Neural cell (in vitro differentiated cells): ENCODE measurements at regions not wholly inside any gene's neighbourhood (a gene's known extent, or its start where the extent isn't known, plus 50 kb on each side); places are given as distances from the start of the nearest gene placed in this dataset.

Experiments used
- H2AFZ ChIP-seq: fragments of 200-600, 300-800 bp; sonication (generic), shearing (Covaris generic); 2 replicates; pipeline ENCODE4 v1.6.0; 2014; ENCODE audit warnings: low read depth, mild to moderate bottlenecking, antibody characterized with exemption, low read length, moderate library complexity
- H3F3A ChIP-seq: fragments of 200-600 bp; shearing (Covaris generic); 2 replicates; pipeline ENCODE4 v1.6.1; 2016; ENCODE audit warnings: mild to moderate bottlenecking, moderate library complexity, mixed read lengths, antibody characterized with exemption, low read length; ENCODE audit not compliant: insufficient read depth, poor library complexity, severe bottlenecking
- H3K27ac ChIP-seq: fragments of 200-600, 300-800 bp; sonication (generic), shearing (Covaris generic); 2 replicates; pipeline ENCODE4 v1.5.1; 2014; ENCODE audit warnings: mild to moderate bottlenecking, low read length, moderate library complexity
- H3K27me3 ChIP-seq: fragments of 300-800, 200-600 bp; sonication (generic), shearing (Covaris generic); 2 replicates; pipeline ENCODE4 v1.6.0; 2014; ENCODE audit warnings: mild to moderate bottlenecking, low read depth, low read length, moderate library complexity; ENCODE audit not compliant: insufficient read depth
- H3K36me3 ChIP-seq: fragments of 300-800, 200-600 bp; sonication (generic), shearing (Covaris generic); 2 replicates; pipeline ENCODE4 v1.5.1; 2014; ENCODE audit warnings: mild to moderate bottlenecking, antibody characterized with exemption, low read length, moderate library complexity; ENCODE audit not compliant: insufficient read depth
- H3K4me2 ChIP-seq: fragments of 300-800, 200-600 bp; sonication (generic), shearing (Covaris generic); 2 replicates; pipeline ENCODE4 v1.6.0; 2014; ENCODE audit warnings: mild to moderate bottlenecking, low read length
- H3K4me3 ChIP-seq: fragments of 300-800, 200-600 bp; sonication (generic), shearing (Covaris generic); 2 replicates; pipeline ENCODE4 v1.5.1; 2014; ENCODE audit warnings: mild to moderate bottlenecking, low read length, moderate library complexity
- H3K79me2 ChIP-seq: fragments of 200-600 bp; shearing (Covaris generic); replicated peaks from 2 replicates; pipeline ENCODE4 v1.6.0; 2014; ENCODE audit warnings: mild to moderate bottlenecking, low read length, moderate library complexity; ENCODE audit not compliant: insufficient read depth
- H3K9ac ChIP-seq: fragments of 300-800, 200-600 bp; sonication (generic), shearing (Covaris generic); 2 replicates; pipeline ENCODE4 v1.6.1; 2016; ENCODE audit warnings: mild to moderate bottlenecking, low read length, mixed read lengths
- H3K9me2 ChIP-seq: fragments of 200-600 bp; shearing (Covaris generic); 2 replicates; pipeline ENCODE4 v1.6.1; 2016; ENCODE audit warnings: mild to moderate bottlenecking, low read length, mixed read lengths; ENCODE audit not compliant: insufficient read depth
- H3K9me3 ChIP-seq: fragments of 200-600, 300-800 bp; sonication (generic), shearing (Covaris generic); 2 replicates; pipeline ENCODE4 v1.6.1; 2016; ENCODE audit warnings: mild to moderate bottlenecking, mixed run types, low read length, moderate library complexity, mixed read lengths
- H4K20me1 ChIP-seq: fragments of 200-600 bp; shearing (Covaris generic); 2 replicates; pipeline ENCODE4 v1.6.1; 2016; ENCODE audit warnings: mild to moderate bottlenecking, mixed run types; ENCODE audit not compliant: insufficient read depth
- EP300 ChIP-seq: fragments of 450-650 bp; conservative IDR thresholded peaks from 2 replicates; pipeline ENCODE4 v1.6.1; 2014; ENCODE audit warnings: antibody characterized with exemption, mild to moderate bottlenecking, moderate library complexity; ENCODE audit not compliant: poor library complexity, severe bottlenecking
- EZH2 ChIP-seq: fragments of 200-600, 300-800 bp; shearing (Covaris generic), sonication (generic); IDR thresholded peaks from 2 replicates; pipeline ENCODE4 v1.6.1; 2014; ENCODE audit warnings: antibody characterized with exemption, low read length, borderline replicate concordance, mild to moderate bottlenecking; ENCODE audit not compliant: insufficient read depth, poor library complexity, severe bottlenecking
- MXI1 ChIP-seq: fragments of 450-650 bp; conservative IDR thresholded peaks from 2 replicates; pipeline ENCODE4 v1.6.1; 2014; ENCODE audit warnings: antibody characterized with exemption, mild to moderate bottlenecking; ENCODE audit not compliant: poor library complexity, severe bottlenecking
- POLR2AphosphoS5 ChIP-seq: IDR thresholded peaks from 2 replicates; pipeline ENCODE4 v1.6.1; 2012
- RAD21 ChIP-seq: fragments of 450-650 bp; conservative IDR thresholded peaks from 2 replicates; pipeline ENCODE4 v1.6.1; 2014; ENCODE audit warnings: antibody characterized with exemption, mild to moderate bottlenecking, moderate library complexity
- REST ChIP-seq: IDR thresholded peaks from 2 replicates; pipeline ENCODE4 v1.6.1; 2012; ENCODE audit warnings: borderline replicate concordance
- SMC3 ChIP-seq: fragments of 450-650 bp; conservative IDR thresholded peaks from 2 replicates; pipeline ENCODE4 v1.6.1; 2014; ENCODE audit warnings: antibody characterized with exemption, mild to moderate bottlenecking, moderate library complexity; ENCODE audit not compliant: poor library complexity
- TAF1 ChIP-seq: IDR thresholded peaks from 2 replicates; pipeline ENCODE4 v1.6.1; 2012; ENCODE audit warnings: low read depth
- TF ChIP-seq, protein P1 (sequence below): fragments of 450-650 bp; IDR thresholded peaks from 2 replicates; pipeline ENCODE4 v1.5.1; 2014; ENCODE audit warnings: antibody characterized with exemption, mild to moderate bottlenecking, moderate library complexity; ENCODE audit not compliant: poor library complexity, severe bottlenecking

GRCh38 chr9:38185647-38186403 lies 116.8 kb upstream of the SHB start:
- H3K27ac ChIP-seq = no peak overlapping the region
- no peaks in the 10 kb centered on the region for H4K20me1 ChIP-seq
- H3F3A ChIP-seq = no peaks in the 10 kb centered on the region
- H2AFZ ChIP-seq = no peak overlapping the region
- H3K4me3 ChIP-seq = no peak overlapping the region
- no peaks in the 10 kb centered on the region for H3K9me3 ChIP-seq
- H3K79me2 ChIP-seq = no peaks in the 10 kb centered on the region
- H3K4me2 ChIP-seq = no peak overlapping the region
- H3K27me3 ChIP-seq = no peaks in the 10 kb centered on the region
- H3K36me3 ChIP-seq = no peaks in the 10 kb centered on the region
- no peaks in the 10 kb centered on the region for H3K9me2 ChIP-seq
- H3K9ac ChIP-seq = no peak overlapping the region
- TF ChIP-seq REST = no peak
- TF ChIP-seq TAF1 = no peak

- Histone ChIP-seq H3F3A (no peaks in the 10 kb centered on the region), H3K9ac (no peak overlapping the region), H2AFZ (no peak overlapping the region), H3K4me3 (no peak overlapping the region), H3K9me2 (no peaks in the 10 kb centered on the region), H3K4me2 (no peak overlapping the region), H3K36me3 (no peaks in the 10 kb centered on the region), H3K79me2 (no peaks in the 10 kb centered on the region), H3K27me3 (no peaks in the 10 kb centered on the region), H4K20me1 (no peaks in the 10 kb centered on the region), H3K27ac (no peak overlapping the region), H3K9me3 (no peaks in the 10 kb centered on the region)
- TF ChIP-seq EP300 = no peak
- no peak for TF ChIP-seq EZH2
- TF ChIP-seq, protein P1, sequence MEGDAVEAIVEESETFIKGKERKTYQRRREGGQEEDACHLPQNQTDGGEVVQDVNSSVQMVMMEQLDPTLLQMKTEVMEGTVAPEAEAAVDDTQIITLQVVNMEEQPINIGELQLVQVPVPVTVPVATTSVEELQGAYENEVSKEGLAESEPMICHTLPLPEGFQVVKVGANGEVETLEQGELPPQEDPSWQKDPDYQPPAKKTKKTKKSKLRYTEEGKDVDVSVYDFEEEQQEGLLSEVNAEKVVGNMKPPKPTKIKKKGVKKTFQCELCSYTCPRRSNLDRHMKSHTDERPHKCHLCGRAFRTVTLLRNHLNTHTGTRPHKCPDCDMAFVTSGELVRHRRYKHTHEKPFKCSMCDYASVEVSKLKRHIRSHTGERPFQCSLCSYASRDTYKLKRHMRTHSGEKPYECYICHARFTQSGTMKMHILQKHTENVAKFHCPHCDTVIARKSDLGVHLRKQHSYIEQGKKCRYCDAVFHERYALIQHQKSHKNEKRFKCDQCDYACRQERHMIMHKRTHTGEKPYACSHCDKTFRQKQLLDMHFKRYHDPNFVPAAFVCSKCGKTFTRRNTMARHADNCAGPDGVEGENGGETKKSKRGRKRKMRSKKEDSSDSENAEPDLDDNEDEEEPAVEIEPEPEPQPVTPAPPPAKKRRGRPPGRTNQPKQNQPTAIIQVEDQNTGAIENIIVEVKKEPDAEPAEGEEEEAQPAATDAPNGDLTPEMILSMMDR = no peak
- no peak for TF ChIP-seq SMC3
- no peak for TF ChIP-seq POLR2AphosphoS5
- no peak for TF ChIP-seq RAD21
- TF ChIP-seq TAF1 = no peak
- no peak for TF ChIP-seq REST
- no peak for TF ChIP-seq MXI1
These were observed 115.1 kb upstream of the SHB start for GRCh38 chr9:38183994-38184568.
